HG03064 (cell line): ENCODE measurements at regions not wholly inside any gene's neighbourhood (a gene's known extent, or its start where the extent isn't known, plus 50 kb on each side); places are given as distances from the start of the nearest gene placed in this dataset.

ENCODE experiments used
- ATAC-seq: cut with Tn5 transposase; IDR thresholded peaks from one replicate; pipeline ENCODE4 v1.9.1; 2021; ENCODE audit warnings: low read depth; ENCODE audit not compliant: unreplicated experiment

GRCh38 chr5:148941810-148942209 is 115.4 kb downstream of the ADRB2 start:
- no peak for ATAC-seq

- ATAC-seq: no peak
Observed at GRCh38 chr5:148949841-148950470, 112.9 kb downstream of the SH3TC2 start.

GRCh38 chr5:148950471-148950863 is 112.4 kb downstream of the SH3TC2 start:
- ATAC-seq: no peak

GRCh38 chr5:148950892-148951291 is 112.0 kb downstream of the SH3TC2 start:
- no peak for ATAC-seq

GRCh38 chr5:148951612-148952011 is 111.2 kb downstream of the SH3TC2 start:
- ATAC-seq: no peak

- ATAC-seq: no peak
Observed at GRCh38 chr5:148952097-148952867, 110.6 kb downstream of the SH3TC2 start.

- no peak for ATAC-seq
Observed at GRCh38 chr5:148953711-148954110, 109.2 kb downstream of the SH3TC2 start.
